DND-41 (cell line): ENCODE measurements at regions not wholly inside any gene's neighbourhood (a gene's known extent, or its start where the extent isn't known, plus 50 kb on each side); places are given as distances from the start of the nearest gene placed in this dataset.

ENCODE experiments used
- EZH2 ChIP-seq: IDR thresholded peaks from 3 replicates; pipeline ENCODE4 v1.6.1; 2012; ENCODE audit warnings: borderline replicate concordance, low read depth, mild to moderate bottlenecking, moderate library complexity, low read length, inconsistent platforms; ENCODE audit not compliant: severe bottlenecking
- TF ChIP-seq, protein P1 (sequence below): IDR thresholded peaks from 2 replicates; pipeline ENCODE4 v1.5.1; 2012; ENCODE audit warnings: borderline replicate concordance, low read length, moderate library complexity, mild to moderate bottlenecking; ENCODE audit not compliant: poor library complexity, severe bottlenecking; ENCODE audit errors: extremely low read depth

DNA sequence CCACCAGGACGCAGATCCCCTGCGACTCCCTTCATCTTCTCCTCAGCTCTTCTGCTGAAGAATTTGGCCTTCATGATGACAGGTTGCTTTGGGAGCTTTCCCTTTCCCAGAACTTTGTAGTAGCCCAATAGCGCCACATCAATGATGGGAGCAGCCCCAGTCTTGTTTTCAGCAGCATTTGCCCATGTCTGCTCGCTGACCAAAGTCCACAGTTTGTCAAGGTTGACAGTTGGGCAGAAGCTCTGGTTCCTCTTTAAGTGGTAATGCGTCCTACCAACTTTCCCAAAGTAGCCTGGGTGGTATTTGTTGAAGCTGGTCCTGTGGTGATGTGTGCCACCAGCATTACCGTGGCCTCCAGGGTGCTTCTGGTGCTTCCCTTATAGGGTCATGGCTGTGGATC lies 62.2 kb downstream of the GCNT4 start:
- TF ChIP-seq, protein P1, sequence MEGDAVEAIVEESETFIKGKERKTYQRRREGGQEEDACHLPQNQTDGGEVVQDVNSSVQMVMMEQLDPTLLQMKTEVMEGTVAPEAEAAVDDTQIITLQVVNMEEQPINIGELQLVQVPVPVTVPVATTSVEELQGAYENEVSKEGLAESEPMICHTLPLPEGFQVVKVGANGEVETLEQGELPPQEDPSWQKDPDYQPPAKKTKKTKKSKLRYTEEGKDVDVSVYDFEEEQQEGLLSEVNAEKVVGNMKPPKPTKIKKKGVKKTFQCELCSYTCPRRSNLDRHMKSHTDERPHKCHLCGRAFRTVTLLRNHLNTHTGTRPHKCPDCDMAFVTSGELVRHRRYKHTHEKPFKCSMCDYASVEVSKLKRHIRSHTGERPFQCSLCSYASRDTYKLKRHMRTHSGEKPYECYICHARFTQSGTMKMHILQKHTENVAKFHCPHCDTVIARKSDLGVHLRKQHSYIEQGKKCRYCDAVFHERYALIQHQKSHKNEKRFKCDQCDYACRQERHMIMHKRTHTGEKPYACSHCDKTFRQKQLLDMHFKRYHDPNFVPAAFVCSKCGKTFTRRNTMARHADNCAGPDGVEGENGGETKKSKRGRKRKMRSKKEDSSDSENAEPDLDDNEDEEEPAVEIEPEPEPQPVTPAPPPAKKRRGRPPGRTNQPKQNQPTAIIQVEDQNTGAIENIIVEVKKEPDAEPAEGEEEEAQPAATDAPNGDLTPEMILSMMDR = no peak
- no peak for TF ChIP-seq EZH2
